Head of caudate nucleus (tissue), 42 donors: ENCODE measurements at regions not wholly inside any gene's neighbourhood (a gene's known extent, or its start where the extent isn't known, plus 50 kb on each side); places are given as distances from the start of the nearest gene placed in this dataset.

ENCODE experiments used
- DNase-seq, 42 donors: peaks; one replicate each; pipeline versions ENCODE4 v3.0.0 to v3.0.0-alpha.2; 2020 to 2021; ENCODE audit warnings: mixed read lengths in 7 of 42
- intact Hi-C: fragments of 100-400 bp; cut with DNase I; formaldehyde crosslinking; loops from one replicate; pipeline ENCODE4 v1.15.0; 2022

- DNase-seq = no peak
- intact Hi-C loops = no loop called here
Observed at GRCh38 chr3:43914269-43914668, 223.5 kb downstream of the ABHD5 start.

GRCh38 chr3:43915546-43915945 lies 224.8 kb downstream of the ABHD5 start:
- DNase-seq = no peak
- intact Hi-C loops = no loop called here

GRCh38 chr3:43917361-43917760 lies 226.6 kb downstream of the ABHD5 start:
- no peak for DNase-seq
- intact Hi-C loops = no loop called here

- DNase-seq = peak in 4 of 42 donors; percentile 4 to 55 (median 20)
- intact Hi-C loops = no loop called here
Observed at GRCh38 chr3:43919029-43919428, 228.3 kb downstream of the ABHD5 start.

- no peak for DNase-seq
- intact Hi-C loops = no loop called here
Observed at GRCh38 chr3:43921056-43921648, 230.4 kb downstream of the ABHD5 start.

GRCh38 chr3:43922374-43922773 lies 231.6 kb downstream of the ABHD5 start:
- DNase-seq = no peak
- intact Hi-C loops = no loop called here

GRCh38 chr3:43923104-43923882 lies 232.6 kb downstream of the ABHD5 start:
- intact Hi-C loops = no loop called here
- DNase-seq = no peak

- intact Hi-C loops = no loop called here
- no peak for DNase-seq
Observed at GRCh38 chr3:43926055-43926454, 235.3 kb downstream of the ABHD5 start.

GRCh38 chr3:43932921-43933320 lies 242.2 kb downstream of the ABHD5 start:
- intact Hi-C loops = no loop called here
- no peak for DNase-seq

GRCh38 chr3:43948013-43948412 lies 257.3 kb downstream of the ABHD5 start:
- intact Hi-C loops = no loop called here
- DNase-seq = no peak

- intact Hi-C loops = no loop called here
- DNase-seq = no peak
Observed at GRCh38 chr3:43949594-43949993, 258.9 kb downstream of the ABHD5 start.

- no peak for DNase-seq
- intact Hi-C loops = no loop called here
Observed at GRCh38 chr3:43950775-43951174, 260.0 kb downstream of the ABHD5 start.

- intact Hi-C loops = no loop called here
- DNase-seq = no peak
Observed at GRCh38 chr3:43951813-43952212, 261.1 kb downstream of the ABHD5 start.

GRCh38 chr3:43953380-43953779 lies 262.6 kb downstream of the ABHD5 start:
- intact Hi-C loops = no loop called here
- no peak for DNase-seq

GRCh38 chr3:43953814-43954692 lies 263.3 kb downstream of the ABHD5 start:
- intact Hi-C loops = no loop called here
- DNase-seq = no peak

GRCh38 chr3:43956945-43957344 lies 266.2 kb downstream of the ABHD5 start:
- intact Hi-C loops = no loop called here
- DNase-seq = no peak

- no peak for DNase-seq
- intact Hi-C loops = no loop called here
Observed at GRCh38 chr3:43957553-43957952, 266.8 kb downstream of the ABHD5 start.

GRCh38 chr3:43958005-43958770 lies 267.4 kb downstream of the ABHD5 start:
- DNase-seq = peak in 30 of 42 donors; percentile 5 to 70 (median 32)
- intact Hi-C loops = no loop called here

- DNase-seq = no peak
- intact Hi-C loops = no loop called here
Observed at GRCh38 chr3:43958973-43959372, 268.2 kb downstream of the ABHD5 start.
